OCI-LY3 (cell line): ENCODE measurements at regions not wholly inside any gene's neighbourhood (a gene's known extent, or its start where the extent isn't known, plus 50 kb on each side); places are given as distances from the start of the nearest gene placed in this dataset.

ENCODE experiments used
- EZH2phosphoT487 ChIP-seq: fragments of 200-600 bp; shearing (Covaris generic); IDR thresholded peaks from 2 replicates; pipeline ENCODE4 v1.6.1; 2018; ENCODE audit warnings: antibody characterized with exemption, mixed run types, low read depth
- TF ChIP-seq, protein P1 (sequence below): fragments of 200-600, 300-600 bp; sonication (generic); IDR thresholded peaks from 2 replicates; pipeline ENCODE4 v1.5.1; 2014; ENCODE audit warnings: antibody characterized with exemption, low read length, low read depth

DNA sequence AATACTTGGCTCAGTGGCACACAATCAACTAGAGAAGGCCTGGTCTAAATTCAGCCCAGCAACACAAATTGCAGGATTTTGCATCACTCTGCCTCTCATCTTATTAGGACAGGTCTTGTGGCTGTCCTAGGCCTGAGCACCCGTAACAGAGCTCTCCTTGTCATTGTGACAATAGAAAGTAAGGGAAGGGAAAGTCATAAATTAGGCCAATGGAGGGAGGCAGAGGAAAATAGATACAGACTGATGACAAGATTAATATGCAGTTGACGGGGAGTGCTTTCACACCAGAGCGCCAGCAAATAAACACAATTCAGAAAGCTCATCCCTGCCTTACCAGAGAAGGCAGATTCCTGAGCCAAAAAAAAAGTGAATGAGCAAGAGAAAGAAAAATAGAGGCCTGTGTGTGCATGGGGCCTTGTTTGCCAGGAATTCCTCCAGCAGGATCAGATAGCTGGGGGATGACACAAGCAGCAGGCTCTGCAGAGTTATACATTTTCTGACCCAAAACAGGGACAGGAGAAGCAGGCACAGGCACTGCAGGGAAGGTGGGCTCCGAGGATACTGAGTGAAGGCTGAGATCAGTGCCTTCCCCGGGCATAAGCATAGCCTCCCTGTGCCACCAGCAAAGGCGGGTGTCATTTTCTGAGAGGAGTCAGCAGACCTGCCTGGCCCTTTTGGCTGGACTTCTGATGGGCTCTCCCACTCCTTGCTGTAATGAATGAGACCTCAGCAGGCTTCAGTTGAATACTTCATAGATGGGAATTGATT lies 110.0 kb upstream of the SPAG17 start:
- TF ChIP-seq, protein P1, sequence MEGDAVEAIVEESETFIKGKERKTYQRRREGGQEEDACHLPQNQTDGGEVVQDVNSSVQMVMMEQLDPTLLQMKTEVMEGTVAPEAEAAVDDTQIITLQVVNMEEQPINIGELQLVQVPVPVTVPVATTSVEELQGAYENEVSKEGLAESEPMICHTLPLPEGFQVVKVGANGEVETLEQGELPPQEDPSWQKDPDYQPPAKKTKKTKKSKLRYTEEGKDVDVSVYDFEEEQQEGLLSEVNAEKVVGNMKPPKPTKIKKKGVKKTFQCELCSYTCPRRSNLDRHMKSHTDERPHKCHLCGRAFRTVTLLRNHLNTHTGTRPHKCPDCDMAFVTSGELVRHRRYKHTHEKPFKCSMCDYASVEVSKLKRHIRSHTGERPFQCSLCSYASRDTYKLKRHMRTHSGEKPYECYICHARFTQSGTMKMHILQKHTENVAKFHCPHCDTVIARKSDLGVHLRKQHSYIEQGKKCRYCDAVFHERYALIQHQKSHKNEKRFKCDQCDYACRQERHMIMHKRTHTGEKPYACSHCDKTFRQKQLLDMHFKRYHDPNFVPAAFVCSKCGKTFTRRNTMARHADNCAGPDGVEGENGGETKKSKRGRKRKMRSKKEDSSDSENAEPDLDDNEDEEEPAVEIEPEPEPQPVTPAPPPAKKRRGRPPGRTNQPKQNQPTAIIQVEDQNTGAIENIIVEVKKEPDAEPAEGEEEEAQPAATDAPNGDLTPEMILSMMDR = no peak
- TF ChIP-seq EZH2phosphoT487 = no peak
